Fibroblast of the conjunctiva (primary cell): ENCODE measurements at regions not wholly inside any gene's neighbourhood (a gene's known extent, or its start where the extent isn't known, plus 50 kb on each side); places are given as distances from the start of the nearest gene placed in this dataset.
A peak's percentile ranks its signal among the peaks of the same experiment; 100 is the strongest.
"Not testable (repeated sequence)": the region's sequence is repeated elsewhere in the genome, so short reads cannot be mapped to it uniquely, and the experiment has no call there.

ENCODE experiments used
- DNase-seq: peaks from one replicate; pipeline ENCODE4 v3.0.0-alpha.2; 2010; ENCODE audit warnings: low read depth

GRCh38 chr10:25076506-25077177, 60.2 kb downstream of the THNSL1 start:
- DNase-seq, result no peak

DNA sequence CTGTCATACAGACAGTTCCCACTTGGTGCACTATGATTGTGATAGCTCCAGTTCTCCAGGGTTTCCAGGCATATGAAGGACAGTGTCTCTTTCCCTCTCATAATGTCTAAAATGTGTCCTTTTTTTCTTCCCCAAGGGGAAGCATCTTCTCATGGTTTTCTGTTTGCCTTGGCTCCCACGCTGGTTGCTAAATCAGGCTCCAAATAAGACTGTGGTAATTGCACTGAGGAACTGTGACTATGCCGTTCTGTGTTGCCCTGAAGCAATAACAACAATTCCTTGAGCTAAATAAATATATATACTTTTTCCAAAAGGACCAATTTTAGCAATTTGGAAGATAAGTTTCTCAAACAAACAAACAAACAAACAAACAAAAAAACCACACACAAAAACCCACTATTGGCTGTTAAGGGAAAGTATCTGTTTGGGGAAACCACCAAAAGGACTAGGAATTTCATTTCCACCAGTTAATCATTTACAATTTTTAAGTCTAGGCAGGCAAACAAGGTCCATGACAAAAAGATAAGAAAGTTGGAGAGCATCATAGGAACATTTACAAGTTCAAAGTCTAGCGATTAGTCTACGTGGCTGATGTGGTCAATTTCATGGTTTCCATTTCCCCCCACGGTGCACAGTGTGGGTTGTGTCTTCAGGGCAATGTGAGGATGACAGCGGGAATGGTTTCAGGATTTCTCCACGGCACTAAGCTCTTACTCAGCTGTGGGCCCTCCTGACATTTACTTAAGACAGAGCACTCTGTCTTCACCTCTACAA, 62.4 kb downstream of the THNSL1 start:
- no peak for DNase-seq

- peak; percentile 74 for DNase-seq
Measured at GRCh38 chr10:25080880-25081581, 64.6 kb downstream of the THNSL1 start.

- DNase-seq, result no peak
Measured at GRCh38 chr10:25082276-25083204, 66.1 kb downstream of the THNSL1 start.

GRCh38 chr10:25083546-25084111, 67.2 kb downstream of the THNSL1 start:
- DNase-seq, result no peak

DNA sequence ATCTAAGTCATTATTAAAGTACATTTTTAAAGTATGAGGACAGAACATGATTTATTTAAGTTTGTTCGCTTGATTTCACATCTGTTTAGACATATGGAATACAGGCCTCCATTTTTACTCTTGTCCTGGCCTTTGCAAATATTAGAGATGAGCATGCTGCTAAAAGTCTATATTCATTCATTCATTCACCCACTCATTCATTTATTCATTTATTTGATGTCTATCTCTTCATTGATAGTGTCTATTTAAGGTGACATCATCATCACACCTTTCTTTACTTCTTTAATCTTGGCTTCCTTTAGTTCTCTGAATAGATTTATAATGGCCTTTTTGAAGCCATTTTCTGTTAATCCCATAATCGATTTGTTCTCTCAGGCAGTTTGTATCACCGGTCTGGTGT, 68.0 kb downstream of the THNSL1 start:
- DNase-seq, result no peak

DNA sequence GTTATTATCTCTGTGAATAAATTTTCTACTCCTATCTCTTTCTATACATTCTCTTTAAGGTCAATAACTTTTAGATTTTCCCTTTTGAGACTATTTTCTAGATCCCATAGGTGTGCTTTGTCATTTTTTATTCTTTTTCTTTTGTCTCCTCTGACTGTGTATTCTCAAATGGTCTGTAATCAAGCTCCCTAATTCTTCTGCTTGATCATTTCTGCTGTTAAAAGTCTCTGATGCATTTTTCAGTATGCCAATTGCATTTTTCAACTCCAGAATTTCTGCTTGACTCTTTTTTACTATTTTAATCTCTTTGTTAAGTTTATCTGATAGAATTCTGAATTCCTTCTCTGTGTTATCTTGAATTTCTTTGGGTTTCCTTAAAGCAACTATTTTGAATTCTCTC, 78.2 kb downstream of the THNSL1 start:
- no peak for DNase-seq

DNA sequence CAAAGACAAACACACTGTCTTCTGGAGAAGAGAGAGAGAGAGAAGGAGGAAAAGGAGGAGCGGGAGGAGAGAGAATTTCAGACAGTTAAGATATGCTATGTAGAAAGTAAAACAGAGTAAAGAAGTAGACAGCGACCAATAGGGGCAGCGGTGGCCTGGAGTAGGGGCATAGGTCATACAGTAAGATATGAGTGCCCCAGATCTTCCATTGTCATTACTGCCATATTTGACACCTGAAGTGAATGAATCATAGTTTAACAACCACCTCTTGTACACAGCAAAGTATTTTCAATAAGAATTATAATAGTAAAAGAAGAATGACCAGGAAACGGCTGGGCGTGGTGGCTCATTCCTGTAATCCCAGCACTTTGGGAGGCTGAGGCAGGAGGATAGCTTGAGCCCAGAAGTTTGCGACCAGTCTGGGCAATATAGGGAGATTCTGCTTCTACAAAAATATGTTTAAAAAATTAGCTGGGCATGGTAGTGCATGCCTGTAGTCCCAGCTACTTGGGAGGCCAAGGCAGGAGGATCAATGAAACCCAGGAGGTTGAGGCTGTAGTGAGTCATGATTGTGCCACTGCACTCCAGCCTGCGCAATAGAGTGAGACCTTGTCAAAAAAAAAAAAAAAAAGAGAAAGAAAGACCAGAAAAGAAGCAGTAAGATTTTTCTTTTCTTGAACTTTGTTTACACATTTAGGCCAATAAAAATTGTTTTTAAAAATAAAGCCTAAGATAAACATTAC, 77.0 kb upstream of the GPR158 start:
- DNase-seq, result no peak

GRCh38 chr10:25100141-25100540, 74.7 kb upstream of the GPR158 start:
- DNase-seq, result no peak

DNA sequence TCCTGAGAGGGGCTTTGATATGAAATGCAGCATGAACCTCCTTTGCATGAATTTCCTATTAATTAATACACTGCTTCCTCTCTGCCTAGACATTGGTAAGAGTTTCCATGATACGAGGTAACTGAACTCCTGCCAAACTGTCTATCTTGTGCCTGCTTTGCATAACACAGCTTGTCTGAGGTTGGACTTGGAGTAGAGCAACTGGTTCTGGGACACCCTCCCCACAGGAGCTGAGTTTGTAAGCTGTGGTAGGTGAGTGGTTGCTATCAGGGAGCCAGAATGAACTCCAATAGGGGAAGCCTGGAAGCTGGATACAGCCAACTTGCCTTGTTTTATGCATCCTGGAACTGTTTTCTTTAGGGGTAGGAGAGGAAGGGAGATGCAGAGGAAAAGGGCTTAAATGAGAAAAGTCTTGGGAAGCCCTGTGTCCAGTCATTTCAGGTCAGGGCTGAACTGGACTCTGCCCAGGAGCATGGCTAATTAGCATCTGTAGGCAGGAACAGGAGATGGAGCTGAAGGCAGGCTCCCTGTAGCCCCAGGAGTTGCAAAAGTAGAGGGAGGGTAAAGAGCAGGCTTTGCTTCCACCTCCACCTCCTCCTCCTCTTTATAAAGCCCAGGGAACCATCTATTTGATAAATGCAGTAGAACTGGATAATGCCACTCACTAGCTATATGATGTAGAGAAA, 73.2 kb upstream of the GPR158 start:
- DNase-seq, result no peak

DNA sequence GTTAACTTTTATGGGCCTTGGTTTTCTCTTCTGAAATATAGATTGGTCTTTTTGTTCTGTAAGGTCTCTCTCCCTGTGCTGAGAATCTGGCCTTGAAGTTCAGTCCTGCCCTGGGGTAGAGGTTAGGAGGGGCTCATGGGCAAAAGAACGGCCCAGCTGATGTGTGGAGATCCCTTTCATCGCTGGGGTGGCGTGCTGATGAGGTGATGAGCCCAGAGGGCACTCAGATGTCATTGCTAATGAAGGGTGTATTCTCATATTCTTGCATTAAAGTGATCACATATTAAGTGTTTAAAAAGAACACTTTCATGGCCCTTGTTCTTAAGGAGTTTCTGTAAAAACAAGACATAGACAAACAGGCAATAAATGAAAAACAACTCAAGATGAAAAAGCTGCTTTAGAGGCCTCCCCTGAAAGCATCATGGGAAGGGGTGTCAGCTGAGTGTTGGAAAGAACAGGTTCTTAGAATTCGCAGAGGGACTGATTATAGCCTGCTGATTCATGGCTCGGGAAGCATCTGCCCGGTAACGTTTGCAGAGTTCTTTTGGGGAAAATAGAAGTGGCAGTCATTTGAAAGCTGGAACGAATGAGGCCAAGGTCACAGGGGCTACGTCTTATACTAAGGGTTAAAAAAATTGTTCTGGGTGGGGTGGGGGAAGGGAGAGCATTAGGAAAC, 72.5 kb upstream of the GPR158 start:
- no peak for DNase-seq

DNA sequence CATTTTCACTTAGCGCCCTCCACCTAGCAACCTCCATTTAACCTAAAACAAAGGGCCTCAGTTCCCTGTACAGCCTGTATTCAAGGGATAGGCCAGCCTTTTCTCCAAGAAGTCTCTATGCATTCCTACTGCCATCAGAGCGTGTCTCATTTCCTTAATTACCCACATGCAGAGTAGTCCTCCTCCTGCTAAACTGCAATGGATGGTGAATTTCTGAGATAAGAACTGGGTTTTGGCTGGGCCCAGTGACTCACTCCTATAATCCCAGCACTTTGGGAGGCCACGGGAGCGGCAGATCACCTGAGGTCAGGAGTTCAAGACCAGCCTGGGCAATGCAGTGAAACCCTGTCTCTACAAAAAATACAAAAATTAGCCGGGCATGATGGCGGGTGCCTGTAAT, 71.1 kb upstream of the GPR158 start:
- DNase-seq, result no peak

GRCh38 chr10:25104441-25104840, 70.4 kb upstream of the GPR158 start:
- no peak for DNase-seq

- DNase-seq, result no peak
Measured at GRCh38 chr10:25105262-25105661, 69.5 kb upstream of the GPR158 start.

DNA sequence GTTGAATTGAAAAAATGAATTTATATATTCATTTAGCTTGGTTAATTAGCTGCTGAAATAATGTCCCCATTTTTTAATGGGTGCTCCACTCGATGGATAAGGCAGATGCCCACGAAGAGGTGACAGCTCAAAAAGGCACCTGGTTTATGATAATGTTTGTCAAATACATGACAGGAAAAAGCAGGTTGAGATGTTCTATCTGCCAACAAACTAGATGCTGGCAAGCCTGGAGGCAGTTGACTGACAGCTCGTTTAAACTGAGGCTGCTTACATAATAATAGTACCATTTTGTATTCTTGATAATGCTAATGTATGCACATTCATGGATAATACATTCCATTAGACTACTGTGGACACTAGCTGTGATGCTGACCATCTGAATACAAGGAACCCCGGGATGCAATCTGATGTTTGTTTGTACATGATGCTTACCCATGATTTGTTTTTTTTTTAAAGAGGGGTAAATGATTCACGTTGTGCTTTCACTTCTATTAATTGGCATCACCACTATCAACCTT, 69.0 kb upstream of the GPR158 start:
- DNase-seq, result no peak

- DNase-seq, result no peak
Measured at GRCh38 chr10:25107756-25108155, 67.0 kb upstream of the GPR158 start.

GRCh38 chr10:25109896-25110295, 64.9 kb upstream of the GPR158 start:
- DNase-seq, result not testable (repeated sequence)

DNA sequence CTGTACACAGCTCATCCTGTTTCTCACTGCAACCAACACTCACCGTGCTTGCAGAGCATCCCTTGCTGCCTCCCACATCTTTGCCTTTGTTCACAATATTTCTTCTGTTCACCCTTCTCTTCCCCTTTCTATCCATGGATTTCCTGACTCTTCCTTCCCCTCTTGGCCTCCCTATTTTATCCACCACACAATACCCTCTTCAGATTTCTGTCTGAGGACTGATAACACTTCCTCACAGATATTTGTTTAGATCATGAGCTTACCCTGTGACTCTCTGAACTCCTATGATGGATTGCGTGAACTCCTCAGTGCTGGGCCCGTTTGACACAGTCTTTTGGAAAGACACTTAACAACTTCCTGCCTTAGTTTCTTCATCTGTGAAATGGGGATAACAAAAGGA, 62.8 kb upstream of the GPR158 start:
- DNase-seq, result no peak

GRCh38 chr10:25113191-25114035, 61.4 kb upstream of the GPR158 start:
- peak; percentile 39 for DNase-seq
